Neural crest cell (in vitro differentiated cells): ENCODE measurements at regions not wholly inside any gene's neighbourhood (a gene's known extent, or its start where the extent isn't known, plus 50 kb on each side); places are given as distances from the start of the nearest gene placed in this dataset.

Source experiments
- DNase-seq: peaks from one replicate; pipeline ENCODE4 v3.0.0; 2021; ENCODE audit warnings: low read depth, mixed read lengths, low spot score
- H3K27ac Mint-ChIP-seq: one replicate; pipeline ENCODE4 v1.8.0; 2021; ENCODE audit warnings: mild to moderate bottlenecking, mixed read lengths; ENCODE audit not compliant: unreplicated experiment
- H3K27me3 Mint-ChIP-seq: 2 replicates; pipeline ENCODE4 v1.8.0; 2021; ENCODE audit warnings: low read depth, mild to moderate bottlenecking, mixed read lengths
- H3K36me3 Mint-ChIP-seq: 2 replicates; pipeline ENCODE4 v1.8.0; 2021; ENCODE audit warnings: low read depth, mild to moderate bottlenecking, mixed read lengths
- H3K4me1 Mint-ChIP-seq: 2 replicates; pipeline ENCODE4 v1.8.0; 2021; ENCODE audit warnings: mixed read lengths
- H3K4me3 Mint-ChIP-seq: one replicate; pipeline ENCODE4 v1.8.0; 2021; ENCODE audit warnings: mild to moderate bottlenecking, mixed read lengths
- H3K9me3 Mint-ChIP-seq: 2 replicates; pipeline ENCODE4 v1.8.0; 2021; ENCODE audit warnings: mixed read lengths
- TF ChIP-seq, protein P1 (sequence below): fragments of 200-600 bp; sonication (generic); conservative IDR thresholded peaks from 2 replicates; pipeline ENCODE4 v1.5.0; 2021; ENCODE audit warnings: antibody characterized with exemption, mild to moderate bottlenecking

DNA sequence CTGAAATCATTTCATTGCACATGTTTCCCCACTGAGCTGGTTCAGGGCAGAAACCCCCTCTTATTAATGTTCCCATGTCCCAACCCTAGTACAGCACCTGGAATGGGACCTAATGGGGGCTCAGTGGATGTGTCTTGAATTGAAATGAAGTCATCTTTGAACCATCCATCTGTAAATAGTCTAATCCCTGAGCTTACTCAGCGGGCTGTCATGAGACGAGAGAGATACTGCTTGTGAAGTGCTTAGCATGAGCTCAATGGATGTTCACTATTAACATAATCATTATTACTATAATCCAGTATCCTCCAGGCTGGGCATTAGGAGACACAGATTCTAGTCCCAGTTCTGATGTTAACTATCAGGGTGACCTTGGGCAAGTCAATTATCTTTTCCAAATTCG lies 106.6 kb upstream of the LRFN2 start:
- no peaks in the 10 kb centered on the region for H3K36me3 Mint-ChIP-seq
- H3K4me3 Mint-ChIP-seq: no peak overlapping the region
- no peak overlapping the region for H3K27ac Mint-ChIP-seq
- peaks cover 4% of the 10 kb centered on the region for H3K4me1 Mint-ChIP-seq
- H3K9me3 Mint-ChIP-seq: no peaks in the 10 kb centered on the region
- H3K27me3 Mint-ChIP-seq: no peaks in the 10 kb centered on the region
- DNase-seq: no peak
- TF ChIP-seq, protein P1, sequence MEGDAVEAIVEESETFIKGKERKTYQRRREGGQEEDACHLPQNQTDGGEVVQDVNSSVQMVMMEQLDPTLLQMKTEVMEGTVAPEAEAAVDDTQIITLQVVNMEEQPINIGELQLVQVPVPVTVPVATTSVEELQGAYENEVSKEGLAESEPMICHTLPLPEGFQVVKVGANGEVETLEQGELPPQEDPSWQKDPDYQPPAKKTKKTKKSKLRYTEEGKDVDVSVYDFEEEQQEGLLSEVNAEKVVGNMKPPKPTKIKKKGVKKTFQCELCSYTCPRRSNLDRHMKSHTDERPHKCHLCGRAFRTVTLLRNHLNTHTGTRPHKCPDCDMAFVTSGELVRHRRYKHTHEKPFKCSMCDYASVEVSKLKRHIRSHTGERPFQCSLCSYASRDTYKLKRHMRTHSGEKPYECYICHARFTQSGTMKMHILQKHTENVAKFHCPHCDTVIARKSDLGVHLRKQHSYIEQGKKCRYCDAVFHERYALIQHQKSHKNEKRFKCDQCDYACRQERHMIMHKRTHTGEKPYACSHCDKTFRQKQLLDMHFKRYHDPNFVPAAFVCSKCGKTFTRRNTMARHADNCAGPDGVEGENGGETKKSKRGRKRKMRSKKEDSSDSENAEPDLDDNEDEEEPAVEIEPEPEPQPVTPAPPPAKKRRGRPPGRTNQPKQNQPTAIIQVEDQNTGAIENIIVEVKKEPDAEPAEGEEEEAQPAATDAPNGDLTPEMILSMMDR: no peak

DNA sequence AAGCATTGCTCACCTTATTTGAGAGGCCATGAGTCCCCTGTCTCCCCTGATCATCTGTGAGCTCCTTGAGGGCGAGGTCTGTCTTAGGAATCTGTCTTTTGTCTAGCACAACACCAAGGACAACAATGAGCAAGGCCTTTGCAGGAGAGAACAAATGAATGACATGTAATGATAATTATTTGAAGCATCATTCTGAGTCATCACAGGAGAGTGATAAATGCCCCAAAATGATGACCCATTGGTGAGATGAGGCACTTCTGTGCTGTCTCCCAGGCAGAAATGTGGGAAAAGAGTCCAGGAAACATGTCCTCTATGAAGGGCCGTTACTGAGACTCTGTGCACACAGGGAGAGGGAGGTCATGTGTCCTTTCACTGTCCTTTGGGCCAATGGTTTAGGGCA lies 105.2 kb upstream of the LRFN2 start:
- no peaks in the 10 kb centered on the region for H3K9me3 Mint-ChIP-seq
- TF ChIP-seq, protein P1: no peak
- no peaks in the 10 kb centered on the region for H3K36me3 Mint-ChIP-seq
- no peak for DNase-seq
- no peak overlapping the region for H3K27ac Mint-ChIP-seq
- H3K27me3 Mint-ChIP-seq: no peaks in the 10 kb centered on the region
- H3K4me1 Mint-ChIP-seq: peaks cover 4% of the 10 kb centered on the region
- H3K4me3 Mint-ChIP-seq: no peak overlapping the region

DNA sequence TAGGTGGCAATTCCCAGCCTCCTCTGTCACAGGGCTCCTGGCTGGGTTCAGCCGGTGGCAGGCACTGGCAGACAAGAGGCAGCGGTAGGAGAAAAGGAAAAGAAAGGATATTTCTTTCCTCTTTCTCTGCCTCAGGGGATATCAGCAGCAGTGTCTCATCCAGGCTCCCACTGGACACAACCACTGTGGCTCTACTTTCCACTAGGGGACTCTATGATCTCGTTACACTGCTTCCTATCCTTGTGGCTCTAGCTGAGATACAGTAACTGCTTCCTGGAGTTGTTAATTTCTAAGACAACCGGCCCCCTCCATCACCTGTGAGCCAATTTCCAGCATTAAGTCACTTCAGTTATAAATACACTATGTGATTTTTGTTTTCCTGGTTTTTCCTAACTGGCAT lies 102.0 kb upstream of the LRFN2 start:
- DNase-seq: no peak
- TF ChIP-seq, protein P1: no peak
- peaks cover 3% of the 10 kb centered on the region for H3K9me3 Mint-ChIP-seq
- H3K4me1 Mint-ChIP-seq: no peaks in the 10 kb centered on the region
- no peak overlapping the region for H3K4me3 Mint-ChIP-seq
- H3K27ac Mint-ChIP-seq: no peak overlapping the region
- no peaks in the 10 kb centered on the region for H3K36me3 Mint-ChIP-seq
- no peaks in the 10 kb centered on the region for H3K27me3 Mint-ChIP-seq

DNA sequence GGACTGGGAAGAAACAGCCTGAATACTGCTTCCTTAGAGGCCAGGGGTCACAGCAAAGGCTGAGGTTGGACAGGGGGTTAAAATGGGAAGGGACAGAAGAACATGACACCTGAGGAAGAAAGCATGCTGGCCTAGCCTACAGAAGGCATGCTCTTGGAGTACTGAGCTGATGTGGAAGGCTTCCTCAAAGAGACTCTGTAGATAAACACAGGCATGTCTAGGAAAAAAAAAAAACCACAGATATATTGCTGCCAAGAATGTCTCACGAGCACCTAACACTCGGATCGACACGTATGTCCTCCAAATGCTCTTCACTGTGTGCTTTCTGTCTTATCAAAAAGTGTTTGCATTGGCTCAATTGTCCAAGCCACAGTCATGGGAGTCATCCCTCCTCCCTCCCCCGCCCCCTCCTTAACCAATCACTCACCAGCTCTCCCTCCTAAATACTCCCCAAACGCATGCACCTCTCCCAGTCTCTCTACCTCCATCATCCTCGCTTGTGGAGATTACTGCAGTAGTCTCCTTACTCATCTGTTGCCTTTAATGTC lies 101.1 kb upstream of the LRFN2 start:
- H3K27me3 Mint-ChIP-seq: no peaks in the 10 kb centered on the region
- TF ChIP-seq, protein P1: no peak
- no peak for DNase-seq
- no peak overlapping the region for H3K4me3 Mint-ChIP-seq
- H3K36me3 Mint-ChIP-seq: no peaks in the 10 kb centered on the region
- H3K9me3 Mint-ChIP-seq: peaks cover 3% of the 10 kb centered on the region
- H3K27ac Mint-ChIP-seq: peak overlapping the region; percentile 27
- H3K4me1 Mint-ChIP-seq: no peaks in the 10 kb centered on the region

DNA sequence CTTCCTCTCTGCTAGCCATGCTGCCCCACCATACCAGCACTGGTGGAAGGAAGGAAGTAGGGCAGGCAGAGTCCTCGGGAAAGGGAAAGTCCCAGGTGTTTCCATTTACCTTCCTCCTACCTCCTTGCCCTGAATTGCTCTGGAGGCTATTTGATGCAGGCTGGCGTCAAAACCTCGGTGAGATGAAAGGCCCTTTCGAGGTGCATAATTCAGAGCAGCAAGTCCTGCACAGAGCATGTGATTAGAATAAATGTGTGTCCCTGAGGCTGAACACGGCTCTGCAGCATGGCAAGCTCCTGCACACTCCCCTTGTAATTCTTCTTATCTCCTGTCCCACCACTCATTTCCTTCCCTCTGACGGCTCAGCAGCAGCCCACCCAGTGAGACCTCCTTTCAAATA lies 98.7 kb upstream of the LRFN2 start:
- Mint-ChIP-seq H3K36me3 (no peaks in the 10 kb centered on the region), H3K4me1 (no peaks in the 10 kb centered on the region), H3K9me3 (peaks cover 3% of the 10 kb centered on the region), H3K4me3 (no peak overlapping the region), H3K27ac (peak overlapping the region; percentile 85), H3K27me3 (no peaks in the 10 kb centered on the region)
- TF ChIP-seq, protein P1: no peak
- DNase-seq: no peak

DNA sequence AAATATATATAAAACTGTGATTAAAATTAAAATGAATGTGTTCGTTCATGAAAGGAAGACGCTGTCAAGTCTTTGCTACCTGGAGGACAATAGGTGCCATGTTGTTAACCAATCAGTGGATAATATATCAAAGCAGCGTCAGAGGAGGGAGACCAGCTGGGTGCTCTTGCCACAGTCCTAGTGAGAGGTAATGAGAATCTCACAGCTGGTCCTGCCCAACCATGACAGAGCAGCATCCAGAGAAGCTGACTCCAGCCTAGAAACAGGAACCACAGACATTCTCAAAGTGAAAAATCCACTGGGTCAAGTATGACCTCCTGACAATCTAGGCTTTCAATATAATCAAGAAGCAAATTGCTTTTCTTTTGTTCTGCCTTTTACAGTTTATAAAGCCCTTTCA lies 94.5 kb upstream of the LRFN2 start:
- Mint-ChIP-seq H3K36me3 (no peaks in the 10 kb centered on the region), H3K9me3 (peaks cover 3% of the 10 kb centered on the region), H3K4me1 (no peaks in the 10 kb centered on the region)

More for the DNA sequence above, 94.5 kb upstream of the LRFN2 start:
- Mint-ChIP-seq H3K27me3 (no peaks in the 10 kb centered on the region), H3K4me3 (no peak overlapping the region), H3K27ac (no peak overlapping the region)
- TF ChIP-seq, protein P1: no peak
- no peak for DNase-seq
